CD4-positive, alpha-beta T cell (primary cell): ENCODE measurements at regions not wholly inside any gene's neighbourhood (a gene's known extent, or its start where the extent isn't known, plus 50 kb on each side); places are given as distances from the start of the nearest gene placed in this dataset.

Experiments
- ATAC-seq: fragments of 200-7000 bp; cut with Tn5 transposase; one replicate; pipeline ENCODE4 v1.10.0; 2022; ENCODE audit warnings: mild to moderate bottlenecking; ENCODE audit not compliant: poor library complexity
- CTCF ChIA-PET: fragments of 350-600 bp; sonication (Branson Sonifier 250); formaldehyde crosslinking; loops from one replicate; lab custom pipeline; 2021; ENCODE audit warnings: antibody characterized with exemption, inconsistent platforms; lab: Charles Lee
- POLR2A ChIA-PET: fragments of 350-600 bp; sonication (Branson Sonifier 250); formaldehyde crosslinking; loops from one replicate; lab custom pipeline; 2021; ENCODE audit warnings: antibody characterized with exemption, inconsistent platforms; lab: Charles Lee
- DNase-seq, 14 experiments: peaks; one replicate each; pipeline ENCODE4 v3.0.0-alpha.2; 2013 to 2020; ENCODE audit warnings: mixed read lengths in 2 of 14
- H3K27ac ChIP-seq, 2 donors: one replicate each; pipeline versions ENCODE4 v1.5.1 to v1.7.0; 2013; ENCODE audit warnings: low read length in 2 of 2, low read depth in 1 of 2, mild to moderate bottlenecking in 1 of 2
- H3K27me3 ChIP-seq, 2 experiments: 1 replicate in 1 of 2; 2 replicates in 1 of 2; pipeline versions ENCODE4 v1.6.1 to v1.7.0; 2013; ENCODE audit warnings: low read length in 2 of 2, control low read depth in 1 of 2, mild to moderate bottlenecking in 1 of 2, moderate library complexity in 1 of 2; ENCODE audit not compliant: insufficient read depth in 2 of 2, control insufficient read depth in 1 of 2
- H3K36me3 ChIP-seq: one replicate; pipeline ENCODE4 v1.6.1; 2013; ENCODE audit warnings: low read length, control low read depth; ENCODE audit not compliant: insufficient read depth
- H3K4me1 ChIP-seq: one replicate; pipeline ENCODE4 v1.6.1; 2013; ENCODE audit warnings: low read length, control low read depth; ENCODE audit not compliant: insufficient read depth
- H3K4me3 ChIP-seq: one replicate; pipeline ENCODE4 v1.5.1; 2013; ENCODE audit warnings: mild to moderate bottlenecking, low read length, moderate library complexity
- H3K9me3 ChIP-seq, 2 experiments: 1 replicate in 1 of 2; 2 replicates in 1 of 2; pipeline versions ENCODE4 v1.6.1 to v1.7.0; 2013; ENCODE audit warnings: low read length in 2 of 2, mild to moderate bottlenecking in 2 of 2, control low read depth in 1 of 2, moderate library complexity in 1 of 2; ENCODE audit not compliant: control insufficient read depth in 1 of 2, insufficient read depth in 1 of 2
- H3K27ac Mint-ChIP-seq: one replicate; pipeline ENCODE4 v1.8.0; 2020; ENCODE audit warnings: mixed read lengths
- H3K27me3 Mint-ChIP-seq: one replicate; pipeline ENCODE4 v1.8.0; 2021; ENCODE audit warnings: mixed read lengths
- H3K36me3 Mint-ChIP-seq: one replicate; pipeline ENCODE4 v1.8.0; 2021; ENCODE audit warnings: low read depth, mixed read lengths
- H3K4me1 Mint-ChIP-seq: one replicate; pipeline ENCODE4 v1.8.0; 2021; ENCODE audit warnings: low read depth, mixed read lengths
- H3K4me3 Mint-ChIP-seq: one replicate; pipeline ENCODE4 v1.8.0; 2020; ENCODE audit warnings: mild to moderate bottlenecking, mixed read lengths
- H3K9me3 Mint-ChIP-seq: one replicate; pipeline ENCODE4 v1.8.0; 2020; ENCODE audit warnings: mixed read lengths
- intact Hi-C, 2 experiments: fragments of 100-400 bp; cut with DNase I in 1 of 2; cut with micrococcal nuclease in 1 of 2; formaldehyde crosslinking; loops; one replicate each; pipeline versions ENCODE4 v1.15.1 to v1.9.0; 2023 to 2025; cut with DNase I, micrococcal nuclease
- TF ChIP-seq, protein P1 (sequence below): fragments of 200-600 bp; IDR thresholded peaks from one replicate; pipeline ENCODE4 v1.8.0; 2022; ENCODE audit warnings: antibody characterized with exemption, mild to moderate bottlenecking

DNA sequence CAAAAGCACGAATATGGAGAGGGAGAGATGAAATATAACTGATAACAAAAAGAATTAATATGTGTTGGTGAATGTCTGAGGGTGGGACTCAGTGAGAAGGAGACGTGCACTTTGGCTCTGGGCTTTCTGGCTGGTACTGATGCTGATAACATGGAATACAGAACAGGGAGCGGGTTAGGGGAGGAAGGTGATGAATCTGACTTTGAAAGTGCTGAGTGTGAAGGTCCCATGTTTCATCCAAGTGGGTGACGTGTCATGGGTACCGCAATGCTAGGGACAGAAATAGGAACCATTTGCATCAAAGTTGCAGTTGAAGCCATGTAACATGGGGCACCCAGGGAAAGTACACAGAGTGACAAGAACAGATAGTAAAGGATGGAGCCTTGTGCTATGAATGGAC, 236.6 kb upstream of the MYO3A start:
- no peak overlapping the region for H3K27ac Mint-ChIP-seq
- no peaks in the 10 kb centered on the region for H3K36me3 ChIP-seq
- H3K36me3 Mint-ChIP-seq: no peaks in the 10 kb centered on the region
- no peaks in the 10 kb centered on the region for H3K9me3 ChIP-seq
- no peaks in the 10 kb centered on the region for H3K9me3 Mint-ChIP-seq
- no peaks in the 10 kb centered on the region for H3K4me1 ChIP-seq
- no peak for ATAC-seq
- H3K27me3 ChIP-seq: peaks cover 0 to 7% of the 10 kb centered on the region in 2 experiments
- no peaks in the 10 kb centered on the region for H3K4me1 Mint-ChIP-seq
- TF ChIP-seq, protein P1, sequence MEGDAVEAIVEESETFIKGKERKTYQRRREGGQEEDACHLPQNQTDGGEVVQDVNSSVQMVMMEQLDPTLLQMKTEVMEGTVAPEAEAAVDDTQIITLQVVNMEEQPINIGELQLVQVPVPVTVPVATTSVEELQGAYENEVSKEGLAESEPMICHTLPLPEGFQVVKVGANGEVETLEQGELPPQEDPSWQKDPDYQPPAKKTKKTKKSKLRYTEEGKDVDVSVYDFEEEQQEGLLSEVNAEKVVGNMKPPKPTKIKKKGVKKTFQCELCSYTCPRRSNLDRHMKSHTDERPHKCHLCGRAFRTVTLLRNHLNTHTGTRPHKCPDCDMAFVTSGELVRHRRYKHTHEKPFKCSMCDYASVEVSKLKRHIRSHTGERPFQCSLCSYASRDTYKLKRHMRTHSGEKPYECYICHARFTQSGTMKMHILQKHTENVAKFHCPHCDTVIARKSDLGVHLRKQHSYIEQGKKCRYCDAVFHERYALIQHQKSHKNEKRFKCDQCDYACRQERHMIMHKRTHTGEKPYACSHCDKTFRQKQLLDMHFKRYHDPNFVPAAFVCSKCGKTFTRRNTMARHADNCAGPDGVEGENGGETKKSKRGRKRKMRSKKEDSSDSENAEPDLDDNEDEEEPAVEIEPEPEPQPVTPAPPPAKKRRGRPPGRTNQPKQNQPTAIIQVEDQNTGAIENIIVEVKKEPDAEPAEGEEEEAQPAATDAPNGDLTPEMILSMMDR: no peak
- CTCF ChIA-PET: no interaction called here
- no peak for DNase-seq
- no peak overlapping the region for H3K4me3 ChIP-seq
- H3K4me3 Mint-ChIP-seq: no peak overlapping the region
- intact Hi-C loops: no loop called here
- H3K27me3 Mint-ChIP-seq: peaks cover 9% of the 10 kb centered on the region
- POLR2A ChIA-PET: no interaction called here
- H3K27ac ChIP-seq: no peak overlapping the region

DNA sequence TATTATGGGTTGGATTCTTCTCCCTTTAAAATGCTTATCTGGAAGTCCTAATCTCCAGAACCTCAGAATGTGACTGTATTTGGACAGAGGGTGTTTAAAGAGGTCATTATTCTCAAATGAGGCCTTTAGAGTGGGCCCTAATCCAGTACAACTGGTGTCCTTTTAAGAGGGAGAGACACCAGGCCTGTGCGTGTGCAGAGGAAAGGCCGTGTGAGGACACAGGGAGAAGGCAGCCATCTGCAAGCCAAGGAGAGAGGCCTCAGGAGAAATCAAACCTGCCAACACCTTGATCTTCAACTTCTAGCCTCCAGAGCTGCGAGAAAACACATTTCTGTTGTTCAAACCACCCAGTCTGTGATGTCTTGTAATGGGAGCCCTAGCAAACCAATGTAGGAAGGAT, 235.4 kb upstream of the MYO3A start:
- H3K9me3 Mint-ChIP-seq: no peaks in the 10 kb centered on the region
- TF ChIP-seq, protein P1: no peak
- no peak overlapping the region for H3K27ac ChIP-seq
- H3K27ac Mint-ChIP-seq: no peak overlapping the region
- H3K4me3 Mint-ChIP-seq: no peak overlapping the region
- intact Hi-C loops: no loop called here
- no peaks in the 10 kb centered on the region for H3K4me1 Mint-ChIP-seq
- no peak overlapping the region for H3K4me3 ChIP-seq
- H3K27me3 ChIP-seq: peaks cover 0 to 7% of the 10 kb centered on the region in 2 experiments
- H3K36me3 ChIP-seq: no peaks in the 10 kb centered on the region
- no peaks in the 10 kb centered on the region for H3K9me3 ChIP-seq
- no peak for ATAC-seq
- H3K4me1 ChIP-seq: no peaks in the 10 kb centered on the region
- CTCF ChIA-PET: no interaction called here
- H3K36me3 Mint-ChIP-seq: no peaks in the 10 kb centered on the region
- DNase-seq: no peak
- POLR2A ChIA-PET: no interaction called here
- peaks cover 9% of the 10 kb centered on the region for H3K27me3 Mint-ChIP-seq

DNA sequence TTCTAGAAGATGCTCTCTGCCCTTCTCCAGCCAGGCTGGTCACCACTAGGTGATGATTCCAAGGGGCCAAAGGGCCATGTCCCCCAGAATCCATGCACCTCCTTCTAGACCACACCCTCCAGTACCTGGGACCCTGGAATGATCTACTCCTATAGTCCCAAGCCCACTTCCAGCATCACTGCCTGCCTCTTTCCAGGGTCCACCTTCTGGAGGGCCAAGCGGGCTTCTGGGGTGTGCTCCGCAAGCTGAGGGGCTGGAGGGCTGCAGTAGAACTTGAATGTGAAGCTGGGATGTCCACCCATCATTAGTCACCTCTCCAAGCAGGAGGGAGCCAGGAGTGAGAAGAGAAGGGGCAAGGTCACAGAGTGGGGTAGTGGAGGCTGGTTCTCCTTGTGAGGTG, 234.4 kb upstream of the MYO3A start:
- ChIA-PET CTCF (no interaction called here), POLR2A (no interaction called here)
- Mint-ChIP-seq H3K4me3 (no peak overlapping the region), H3K4me1 (no peaks in the 10 kb centered on the region), H3K9me3 (no peaks in the 10 kb centered on the region), H3K36me3 (no peaks in the 10 kb centered on the region), H3K27me3 (peaks cover 9% of the 10 kb centered on the region), H3K27ac (no peak overlapping the region)
- H3K4me1 ChIP-seq: no peaks in the 10 kb centered on the region
- H3K36me3 ChIP-seq: no peaks in the 10 kb centered on the region
- no peak for DNase-seq
- H3K27ac ChIP-seq: no peak overlapping the region
- no peak overlapping the region for H3K4me3 ChIP-seq
- TF ChIP-seq, protein P1: no peak
- ATAC-seq: no peak
- intact Hi-C loops: no loop called here
- peaks cover 0 to 7% of the 10 kb centered on the region in 2 experiments for H3K27me3 ChIP-seq
- H3K9me3 ChIP-seq: no peaks in the 10 kb centered on the region
